GM10248 (cell line): ENCODE measurements at regions not wholly inside any gene's neighbourhood (a gene's known extent, or its start where the extent isn't known, plus 50 kb on each side); places are given as distances from the start of the nearest gene placed in this dataset.

Experiments
- CTCF ChIA-PET: fragments of 300-600 bp; sonication (Branson Sonifier 250); formaldehyde crosslinking; extraction: SDS; loops from one replicate; lab custom pipeline; 2021; ENCODE audit warnings: antibody characterized with exemption; lab: Yijun Ruan, JAX
- POLR2A ChIA-PET: fragments of 350-650 bp; sonication (Branson Sonifier 250); formaldehyde crosslinking; extraction: SDS; loops from one replicate; lab custom pipeline; 2020; ENCODE audit warnings: antibody characterized with exemption; lab: Yijun Ruan, JAX
- DNase-seq: peaks from one replicate; pipeline ENCODE4 v3.0.0; 2012; ENCODE audit errors: extremely low spot score
- CTCF ChIP-seq: IDR thresholded peaks from 2 replicates; pipeline ENCODE4 v1.5.1; 2012; ENCODE audit warnings: mild to moderate bottlenecking, low read depth; ENCODE audit errors: extremely low read depth, missing control alignments, control extremely low read depth

GRCh38 chr22:49047447-49047846 lies 780.2 kb downstream of the BRD1 start:
- CTCF ChIA-PET: interaction anchor here (1.5 to 2.8 kb wide), 2 partner anchors 11 to 258 kb away, joined by 3 to 9 read pairs; no protein-coding TSS in a partner anchor

GRCh38 chr22:49046546-49047361 lies 780.9 kb downstream of the BRD1 start:
- CTCF ChIA-PET: interaction anchor here (0.5 to 2.8 kb wide), 4 partner anchors 11 to 258 kb away, joined by 3 to 9 read pairs (median 3); no protein-coding TSS in a partner anchor
- DNase-seq: no peak
- peak; percentile 25 for TF ChIP-seq CTCF
- POLR2A ChIA-PET: no interaction called here

More at GRCh38 chr22:49047447-49047846, 780.2 kb downstream of the BRD1 start:
- DNase-seq: no peak
- no peak for TF ChIP-seq CTCF
- POLR2A ChIA-PET: no interaction called here

- TF ChIP-seq CTCF: no peak
- DNase-seq: no peak
- ChIA-PET CTCF (interaction anchor here (1.3 to 2.8 kb wide), 3 partner anchors 12 to 259 kb away, joined by 3 to 9 read pairs (median 3); no protein-coding TSS in a partner anchor), POLR2A (no interaction called here)
These were observed 781.6 kb downstream of the BRD1 start for GRCh38 chr22:49046000-49046545.

- ChIA-PET POLR2A (no interaction called here), CTCF (interaction anchor here (1.3 kb wide), 1 partner anchor 15 kb away, joined by 3 read pairs; no protein-coding TSS in a partner anchor)
- DNase-seq: no peak
- TF ChIP-seq CTCF: no peak
These were observed 782.4 kb downstream of the BRD1 start for GRCh38 chr22:49045276-49045675.

GRCh38 chr22:49044776-49045175 lies 782.9 kb downstream of the BRD1 start:
- POLR2A ChIA-PET: no interaction called here
- DNase-seq: no peak
- TF ChIP-seq CTCF: no peak
- CTCF ChIA-PET: no interaction called here

- POLR2A ChIA-PET: no interaction called here
- no peak for TF ChIP-seq CTCF
- CTCF ChIA-PET: no interaction called here
- DNase-seq: no peak
These were observed 783.6 kb downstream of the BRD1 start for GRCh38 chr22:49044091-49044490.
